NCI-H446 treated with DMSO at 0.1 percent for 48 hours (cell line): ENCODE measurements at regions not wholly inside any gene's neighbourhood (a gene's known extent, or its start where the extent isn't known, plus 50 kb on each side); places are given as distances from the start of the nearest gene placed in this dataset.
"Not testable (repeated sequence)": the region's sequence is repeated elsewhere in the genome, so short reads cannot be mapped to it uniquely, and the experiment has no call there.

ENCODE experiments used
- DNase-seq: peaks from one replicate; lab custom pipeline; 2025; lab: John Stamatoyannopoulos, UW

DNA sequence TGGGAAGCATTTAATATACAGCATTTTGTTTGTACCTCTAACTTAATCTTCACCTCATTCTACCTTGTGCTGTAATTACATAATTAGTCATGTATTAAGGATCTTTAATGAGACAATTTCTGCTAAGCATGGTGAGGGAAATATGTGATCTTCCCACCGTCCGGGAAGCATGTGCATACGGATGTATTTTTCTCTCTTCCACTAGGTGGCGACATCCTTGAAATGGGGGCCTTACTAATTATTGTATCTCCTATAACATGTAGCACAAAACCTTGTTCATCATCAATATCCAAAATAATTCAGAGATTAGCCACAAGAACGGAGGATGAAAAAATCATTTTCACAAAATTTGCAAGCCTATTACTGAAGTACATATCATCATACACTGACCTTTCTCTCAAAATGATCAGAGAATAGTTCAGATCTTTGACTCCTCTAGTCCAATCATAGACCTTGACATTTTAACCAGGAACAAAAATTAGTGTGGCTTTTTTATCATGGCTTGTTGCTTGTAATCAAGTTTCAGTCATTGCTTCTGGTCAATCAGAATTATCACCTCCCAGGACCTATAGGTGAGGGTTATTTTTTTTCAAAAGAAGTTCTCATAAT lies 148.9 kb upstream of the GBE1 start:
- DNase-seq: no peak

DNA sequence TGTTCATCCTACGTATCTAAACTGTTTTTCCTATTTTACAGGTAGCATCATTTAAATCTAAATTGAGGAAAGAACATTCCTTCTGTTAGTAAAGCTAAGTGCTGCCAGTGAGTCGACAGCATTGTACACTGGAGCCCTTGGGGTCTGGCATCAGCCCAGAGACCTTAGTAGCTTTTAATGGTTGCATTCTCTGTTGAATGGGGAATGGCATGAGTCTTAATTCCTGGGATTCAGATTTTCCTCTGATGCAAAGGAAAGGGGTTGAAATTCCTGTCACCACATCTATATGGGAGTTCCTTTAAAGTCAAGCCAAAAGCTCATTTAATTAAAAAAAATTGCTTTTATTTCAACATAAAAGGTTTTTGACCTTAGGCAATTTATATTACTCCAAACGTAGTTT lies 148.4 kb upstream of the GBE1 start:
- no peak for DNase-seq

DNA sequence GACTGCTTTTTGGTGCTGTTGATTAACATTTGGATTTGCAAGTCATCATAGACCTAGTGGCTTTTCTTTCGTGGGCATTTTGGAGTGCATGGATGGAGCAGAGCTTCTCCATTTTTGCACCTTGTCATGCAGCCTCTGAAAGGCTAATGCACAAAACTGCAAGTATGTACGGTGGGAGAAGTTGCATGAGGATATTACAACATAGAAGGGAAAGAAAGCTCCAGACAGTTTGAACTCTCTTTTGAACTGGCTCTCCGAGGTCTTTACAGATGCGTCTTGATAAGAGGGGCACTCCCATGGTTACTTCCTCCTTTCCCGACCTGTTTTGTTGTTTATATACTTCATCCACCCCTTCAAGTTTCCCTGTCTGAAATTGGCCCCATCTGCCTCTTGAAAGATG lies 147.1 kb upstream of the GBE1 start:
- no peak for DNase-seq

GRCh38 chr3:81898336-81898735 lies 136.9 kb upstream of the GBE1 start:
- no peak for DNase-seq

- DNase-seq: no peak
Measured at GRCh38 chr3:81894598-81894997, 133.2 kb upstream of the GBE1 start.

DNA sequence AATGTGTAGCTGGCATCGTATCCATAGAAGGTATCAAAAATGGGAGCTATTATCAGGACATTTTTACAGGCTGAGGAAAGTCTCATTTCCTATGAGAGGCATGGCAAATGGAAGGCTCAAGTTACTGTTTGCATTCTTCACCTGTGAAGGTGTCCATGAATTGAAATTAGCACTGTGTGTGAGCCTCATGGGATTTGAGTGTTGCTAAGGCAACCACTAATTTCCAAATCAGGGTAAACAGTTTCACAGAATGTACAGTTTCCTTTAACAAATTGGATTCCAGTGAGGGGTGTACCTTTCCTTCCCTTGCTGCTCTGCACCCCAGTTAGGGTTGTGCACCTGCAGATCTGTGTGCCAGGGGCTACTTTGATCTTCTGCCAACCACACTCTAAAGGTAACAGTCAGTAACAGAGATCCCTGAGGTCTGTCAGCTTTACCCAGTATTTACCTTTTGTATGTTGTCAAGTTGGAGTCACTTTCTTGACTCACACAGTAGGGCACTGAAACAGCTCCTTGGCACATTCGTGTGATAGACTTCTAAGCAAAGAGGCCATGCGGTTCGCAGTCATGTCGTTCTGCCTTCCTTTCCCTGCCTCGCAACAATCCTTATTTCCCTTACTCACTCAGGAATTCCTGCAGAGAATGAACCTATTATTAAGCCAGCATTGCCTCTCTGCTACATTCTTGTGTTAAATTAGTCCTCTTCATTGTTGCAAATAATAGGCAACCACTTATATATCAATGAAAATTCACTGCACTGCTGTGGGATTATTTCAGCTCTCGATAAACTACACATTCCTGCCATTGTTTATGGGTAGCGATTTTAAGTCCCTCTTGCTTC lies 129.8 kb upstream of the GBE1 start:
- no peak for DNase-seq

DNA sequence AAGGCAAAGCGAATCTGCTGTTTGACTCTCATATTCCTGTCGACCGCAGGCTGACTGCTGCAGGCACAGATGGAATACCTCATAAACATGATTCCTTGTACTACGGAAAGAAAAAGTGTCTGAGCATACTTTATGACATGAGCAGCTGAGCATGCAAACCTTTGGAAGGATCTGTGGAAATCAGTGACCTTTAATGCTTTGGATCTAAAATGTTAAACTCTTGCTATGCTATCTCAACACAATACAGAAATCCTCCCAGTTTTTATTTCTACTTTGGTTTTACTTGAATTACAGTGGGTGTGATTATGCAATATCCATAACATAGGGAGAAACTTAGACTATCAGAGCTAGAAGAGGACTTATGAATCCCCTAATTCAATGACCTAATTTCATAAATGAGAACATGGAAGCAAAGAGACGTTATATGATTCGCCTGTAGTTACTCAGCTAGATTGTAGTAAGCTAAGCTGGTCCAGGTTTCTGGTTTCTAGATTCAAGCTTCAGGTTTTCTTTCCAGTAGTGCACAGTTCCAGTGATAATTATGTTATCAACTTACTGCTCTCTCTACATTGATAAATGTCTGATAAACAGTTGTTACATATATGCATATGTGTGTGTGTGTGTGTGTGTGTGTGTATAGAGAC lies 127.6 kb upstream of the GBE1 start:
- DNase-seq: no peak

DNA sequence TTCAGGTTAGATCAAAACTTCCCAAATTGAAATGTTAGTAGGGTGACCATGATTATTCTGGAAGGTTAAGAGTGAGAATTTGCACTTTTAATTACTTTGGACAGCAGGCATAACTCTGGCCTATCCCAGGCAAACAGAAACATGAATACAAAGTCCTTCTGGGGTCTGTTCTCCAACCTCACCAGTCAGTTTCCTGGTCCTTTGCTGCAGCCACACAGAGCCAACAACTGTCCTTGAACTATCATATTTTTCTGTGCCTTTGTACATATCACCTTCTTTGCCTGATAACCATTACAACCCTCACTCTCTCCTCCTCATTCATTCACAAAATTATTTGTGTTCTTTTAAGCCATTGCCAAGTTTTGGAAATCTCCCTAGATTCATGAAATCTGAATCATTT lies 126.0 kb upstream of the GBE1 start:
- no peak for DNase-seq

GRCh38 chr3:81886081-81886480 lies 124.6 kb upstream of the GBE1 start:
- DNase-seq: no peak

DNA sequence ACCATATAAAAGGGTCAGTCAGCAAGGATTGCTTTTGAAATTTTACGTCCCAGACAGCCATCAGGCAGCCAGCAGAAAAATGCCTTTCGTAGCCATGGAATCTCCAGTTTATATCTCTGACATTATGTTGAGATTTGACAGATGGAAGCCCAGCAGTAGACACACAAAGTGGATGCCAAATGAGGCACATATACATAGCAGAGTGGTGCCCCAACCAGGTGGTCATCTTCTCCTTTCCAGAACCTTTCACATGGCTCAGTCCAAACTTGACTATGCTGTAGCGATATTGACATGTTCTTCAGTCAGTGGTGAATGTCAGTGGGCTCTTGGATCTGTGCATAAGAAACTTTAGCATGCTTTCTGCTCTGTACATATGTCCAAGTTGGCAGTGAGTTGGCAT lies 123.3 kb upstream of the GBE1 start:
- peak; percentile 28 for DNase-seq

- no peak for DNase-seq
Measured at GRCh38 chr3:81876826-81877225, 115.4 kb upstream of the GBE1 start.

DNA sequence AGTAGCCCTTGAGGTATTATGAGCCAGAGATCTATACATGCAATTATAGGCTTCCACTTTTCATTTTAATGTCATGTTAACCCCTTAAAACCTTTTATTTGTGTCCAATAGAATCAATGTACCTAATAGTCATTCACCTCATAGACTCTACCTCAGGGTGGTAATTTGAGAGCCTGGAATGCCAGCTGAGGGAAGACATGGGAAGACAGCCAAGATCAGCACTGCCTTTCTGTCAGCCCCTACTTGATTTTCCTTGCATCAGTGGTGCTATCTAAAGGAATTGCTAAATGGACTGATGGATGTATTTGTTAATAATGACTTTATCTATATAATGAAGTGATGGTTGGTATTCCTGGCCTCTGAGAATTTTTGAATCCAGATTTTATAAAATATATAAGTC lies 113.3 kb upstream of the GBE1 start:
- no peak for DNase-seq

- no peak for DNase-seq
Measured at GRCh38 chr3:81872566-81872965, 111.1 kb upstream of the GBE1 start.

DNA sequence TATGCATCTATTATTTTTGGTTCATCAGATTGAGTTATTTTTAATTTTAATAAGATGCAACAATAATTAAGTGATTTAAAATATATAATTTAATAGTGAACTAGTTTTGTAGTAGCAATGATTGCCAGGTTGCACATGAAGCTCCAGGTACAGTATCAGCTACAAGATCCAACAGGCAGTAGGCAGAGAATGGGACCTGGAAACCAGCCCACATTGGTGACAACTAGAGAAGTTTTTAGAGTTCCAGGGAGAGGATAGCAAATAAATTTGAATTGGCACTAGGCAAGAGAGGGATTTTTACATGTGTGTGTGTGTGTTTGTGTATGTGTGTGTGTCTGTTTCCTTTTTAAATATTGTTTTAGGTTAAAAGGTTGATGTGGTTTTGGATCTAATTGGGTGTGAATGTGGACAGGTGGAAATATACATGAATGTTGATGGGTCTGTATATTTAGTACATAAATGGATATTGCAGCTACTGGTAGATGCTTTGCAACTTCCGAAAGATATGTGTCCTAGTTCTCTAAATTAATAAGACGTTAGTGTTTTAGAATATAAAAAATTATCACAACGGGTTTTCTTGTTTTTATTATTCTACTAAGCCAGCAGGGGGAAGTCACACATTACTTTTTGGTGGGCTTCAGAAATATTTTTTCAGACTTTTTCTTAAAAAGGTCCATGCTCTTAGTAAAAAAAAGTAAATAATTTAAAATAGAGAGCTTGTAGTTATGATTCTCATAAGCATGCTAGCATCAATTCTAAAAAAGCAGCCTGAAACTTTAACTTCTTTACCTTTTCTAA lies 110.1 kb upstream of the GBE1 start:
- DNase-seq: no peak

GRCh38 chr3:81869382-81869781 lies 107.9 kb upstream of the GBE1 start:
- DNase-seq: no peak

DNA sequence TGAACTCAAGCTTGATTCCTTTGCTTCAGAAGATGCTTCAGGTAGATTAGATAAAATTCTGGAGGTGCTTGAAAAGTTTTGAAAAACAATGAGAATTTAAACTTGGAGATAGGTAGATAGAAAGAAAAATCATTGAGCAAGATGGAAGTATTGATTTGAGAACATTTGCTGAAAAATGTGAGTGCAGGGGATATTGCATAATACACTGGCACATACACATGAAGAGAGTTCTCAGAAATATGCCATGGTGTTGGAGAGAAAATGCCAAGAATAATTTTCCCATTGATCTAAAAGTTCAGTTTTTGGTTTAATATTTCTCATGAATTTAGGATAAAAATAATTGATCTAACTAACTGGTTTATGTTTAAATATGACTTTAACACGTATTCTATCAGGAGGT lies 107.2 kb upstream of the GBE1 start:
- DNase-seq: no peak

GRCh38 chr3:81867875-81868274 lies 106.4 kb upstream of the GBE1 start:
- no peak for DNase-seq

GRCh38 chr3:81865164-81865563 lies 103.7 kb upstream of the GBE1 start:
- not testable (repeated sequence) for DNase-seq

GRCh38 chr3:81864272-81864671 lies 102.8 kb upstream of the GBE1 start:
- no peak for DNase-seq

DNA sequence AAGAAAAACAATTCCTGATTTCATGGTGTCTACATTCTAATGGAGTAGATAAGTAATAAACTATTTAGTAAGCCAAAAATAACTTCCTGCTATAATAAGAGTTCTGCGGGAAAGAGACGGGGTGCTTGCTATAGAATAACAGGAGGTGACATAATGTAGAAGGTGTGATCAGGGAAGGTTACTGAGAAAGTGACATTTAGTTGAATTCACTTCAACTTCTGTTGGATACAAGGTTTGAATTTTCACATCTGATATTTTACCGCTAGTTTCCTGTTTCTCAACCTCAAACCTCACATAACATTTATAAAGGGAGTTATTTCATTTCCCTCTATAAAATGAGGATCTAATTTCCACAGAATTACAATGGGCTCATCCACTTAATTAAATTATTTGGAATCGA lies 102.3 kb upstream of the GBE1 start:
- no peak for DNase-seq

DNA sequence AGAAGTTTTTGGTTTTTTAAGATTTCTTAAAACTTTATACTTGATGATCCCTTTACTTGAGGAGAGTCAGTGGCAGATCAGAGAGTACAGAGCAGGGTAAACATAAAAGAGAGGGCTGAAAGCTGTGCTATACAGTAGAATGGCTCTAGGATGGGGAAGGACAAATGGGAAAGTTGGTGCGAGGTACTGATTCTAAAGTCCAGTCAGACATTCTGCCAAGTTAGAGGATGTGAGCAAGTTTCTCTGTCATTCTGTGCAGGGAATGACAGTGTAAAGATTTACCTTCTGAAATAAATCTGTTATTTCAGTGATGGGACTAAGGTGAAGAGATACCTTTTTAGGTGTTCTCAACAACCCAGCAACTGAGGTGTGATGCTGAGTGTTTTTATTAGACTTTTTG lies 100.1 kb upstream of the GBE1 start:
- DNase-seq: no peak

DNA sequence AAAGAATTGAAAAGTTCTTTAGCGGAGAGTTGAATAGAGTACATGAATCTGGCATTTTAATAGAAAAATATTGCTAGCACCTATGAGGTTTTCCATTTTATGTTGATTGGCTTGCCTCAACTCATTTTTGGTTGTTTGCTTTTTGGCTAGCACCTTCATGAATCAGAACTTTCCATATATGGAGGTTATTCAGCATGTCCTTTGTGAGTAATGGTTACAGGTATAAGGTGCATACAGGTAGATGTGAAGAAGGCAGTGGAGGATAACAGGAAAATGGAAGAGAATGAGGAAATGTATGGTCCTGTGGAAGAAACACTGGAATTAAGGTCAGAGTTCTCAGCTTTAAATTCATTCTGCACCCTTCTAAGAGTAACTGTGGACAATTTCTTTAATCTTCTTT lies 98.1 kb upstream of the GBE1 start:
- DNase-seq: no peak

- DNase-seq: no peak
Measured at GRCh38 chr3:81853431-81853830, 92.0 kb upstream of the GBE1 start.
